Hepatocyte (in vitro differentiated cells): ENCODE measurements at regions not wholly inside any gene's neighbourhood (a gene's known extent, or its start where the extent isn't known, plus 50 kb on each side); places are given as distances from the start of the nearest gene placed in this dataset.

Experiments used
- DNase-seq: peaks from one replicate; pipeline ENCODE4 v3.0.0-alpha.2; 2016; ENCODE audit warnings: low spot score
- H2AFZ ChIP-seq: fragments of 200-600 bp; sonication (generic); 2 replicates; pipeline ENCODE4 v1.6.0; 2016; ENCODE audit warnings: antibody characterized with exemption, mild to moderate bottlenecking
- H3K27ac ChIP-seq: fragments of 200-600 bp; sonication (generic); 2 replicates; pipeline ENCODE4 v1.5.1; 2016; ENCODE audit warnings: mild to moderate bottlenecking
- H3K27me3 ChIP-seq: fragments of 200-600 bp; sonication (generic); 2 replicates; pipeline ENCODE4 v1.6.1; 2016
- H3K36me3 ChIP-seq: fragments of 200-600 bp; sonication (generic); replicated peaks from 2 replicates; pipeline ENCODE4 v1.5.1; 2016; ENCODE audit warnings: low read depth; ENCODE audit not compliant: insufficient read depth
- H3K4me1 ChIP-seq: fragments of 200-600 bp; sonication (generic); 2 replicates; pipeline ENCODE4 v1.5.1; 2016; ENCODE audit warnings: mild to moderate bottlenecking, moderate library complexity; ENCODE audit not compliant: insufficient read depth
- H3K4me2 ChIP-seq: fragments of 200-600 bp; sonication (generic); 2 replicates; pipeline ENCODE4 v1.6.0; 2016
- H3K4me3 ChIP-seq: fragments of 200-600 bp; sonication (generic); 2 replicates; pipeline ENCODE4 v1.5.1; 2016; ENCODE audit warnings: mild to moderate bottlenecking
- H3K79me2 ChIP-seq: fragments of 200-600 bp; sonication (generic); 2 replicates; pipeline ENCODE4 v1.6.0; 2017; ENCODE audit warnings: mild to moderate bottlenecking
- H3K9me2 ChIP-seq: fragments of 200-600 bp; sonication (generic); replicated peaks from 2 replicates; pipeline ENCODE4 v1.6.0; 2017; ENCODE audit warnings: mild to moderate bottlenecking; ENCODE audit not compliant: insufficient read depth
- H3K9me3 ChIP-seq: fragments of 200-600 bp; sonication (generic); 2 replicates; pipeline ENCODE4 v1.5.1; 2016; ENCODE audit warnings: low read depth, mild to moderate bottlenecking
- H4K20me1 ChIP-seq: fragments of 200-600 bp; sonication (generic); 2 replicates; pipeline ENCODE4 v1.6.0; 2016; ENCODE audit warnings: mild to moderate bottlenecking; ENCODE audit not compliant: insufficient read depth, poor library complexity, severe bottlenecking
- CTCF ChIP-seq: fragments of 200-600 bp; sonication (generic); IDR thresholded peaks from 2 replicates; pipeline ENCODE4 v1.5.1; 2016; ENCODE audit warnings: antibody characterized with exemption, mild to moderate bottlenecking; ENCODE audit not compliant: poor library complexity
- EZH2 ChIP-seq: fragments of 200-600 bp; sonication (generic); IDR thresholded peaks from 2 replicates; pipeline ENCODE4 v1.6.1; 2016; ENCODE audit warnings: antibody characterized with exemption, mild to moderate bottlenecking, borderline replicate concordance
- EZH2phosphoT487 ChIP-seq: fragments of 200-600 bp; sonication (generic); IDR thresholded peaks from one replicate; pipeline ENCODE4 v1.6.1; 2018; ENCODE audit warnings: antibody characterized with exemption, mild to moderate bottlenecking, low read depth, moderate library complexity; ENCODE audit not compliant: unreplicated experiment, severe bottlenecking
- WGBS: methylation state at CpG from one replicate; pipeline ENCODE4 v1.1.6; 2016; ENCODE audit warnings: low lambda C conversion rate; ENCODE audit errors: missing lambda C conversion rate; 5-methylcytosine and 5-hydroxymethylcytosine counted together

- no peaks in the 10 kb centered on the region for H3K27me3 ChIP-seq
- DNase-seq: no peak
- H3K9me2 ChIP-seq: no peaks in the 10 kb centered on the region
- TF ChIP-seq EZH2phosphoT487 (no peak), CTCF (no peak), EZH2 (no peak)
- H3K36me3 ChIP-seq: no peaks in the 10 kb centered on the region
- WGBS: 87% methylated on average over 3 of the region's 3 CpGs
- no peaks in the 10 kb centered on the region for H4K20me1 ChIP-seq
- no peaks in the 10 kb centered on the region for H3K79me2 ChIP-seq
- no peaks in the 10 kb centered on the region for H3K9me3 ChIP-seq
- H3K4me2 ChIP-seq: no peak overlapping the region
- no peak overlapping the region for H3K4me3 ChIP-seq
- no peak overlapping the region for H2AFZ ChIP-seq
- no peak overlapping the region for H3K27ac ChIP-seq
- no peaks in the 10 kb centered on the region for H3K4me1 ChIP-seq
Observed at GRCh38 chr9:109683521-109683920, 96.5 kb upstream of the PALM2AKAP2 start.

- Histone ChIP-seq H3K4me1 (no peaks in the 10 kb centered on the region), H4K20me1 (no peaks in the 10 kb centered on the region), H3K79me2 (no peaks in the 10 kb centered on the region), H3K4me2 (no peak overlapping the region), H2AFZ (no peak overlapping the region), H3K27ac (no peak overlapping the region), H3K36me3 (no peaks in the 10 kb centered on the region), H3K27me3 (no peaks in the 10 kb centered on the region), H3K9me3 (no peaks in the 10 kb centered on the region), H3K9me2 (no peaks in the 10 kb centered on the region), H3K4me3 (no peak overlapping the region)
- TF ChIP-seq CTCF (no peak), EZH2phosphoT487 (no peak), EZH2 (no peak)
- 79% methylated on average over 3 of the region's 3 CpGs for WGBS
- DNase-seq: no peak
Observed at GRCh38 chr9:109689701-109690100, 90.3 kb upstream of the PALM2AKAP2 start.

DNA sequence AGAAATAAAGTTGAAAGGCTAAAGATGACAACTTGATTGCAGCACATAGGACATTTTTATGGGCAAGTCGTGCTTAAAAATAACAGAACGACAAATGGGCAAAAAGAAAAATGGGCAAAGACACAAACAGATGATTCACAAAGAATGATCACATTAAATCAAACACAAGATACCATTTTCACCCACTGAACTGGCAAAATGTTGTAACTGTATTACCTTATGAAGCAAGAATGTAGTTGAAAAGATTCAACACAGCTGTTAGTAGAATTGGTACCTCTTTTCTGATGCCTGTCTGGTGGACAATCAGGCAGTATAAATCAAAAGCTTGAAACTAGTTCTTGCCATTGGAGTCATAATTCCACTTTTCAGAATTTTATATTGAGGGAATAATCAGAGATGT, 81.0 kb upstream of the PALM2AKAP2 start:
- 83% methylated on average over 2 of the region's 2 CpGs for WGBS
- Histone ChIP-seq H3K36me3 (no peaks in the 10 kb centered on the region), H3K79me2 (no peaks in the 10 kb centered on the region), H4K20me1 (no peaks in the 10 kb centered on the region), H3K27ac (no peak overlapping the region), H3K27me3 (no peaks in the 10 kb centered on the region), H3K9me3 (no peaks in the 10 kb centered on the region), H3K9me2 (no peaks in the 10 kb centered on the region), H3K4me1 (no peaks in the 10 kb centered on the region), H2AFZ (no peak overlapping the region), H3K4me2 (no peak overlapping the region), H3K4me3 (no peak overlapping the region)
- TF ChIP-seq EZH2 (no peak), CTCF (no peak), EZH2phosphoT487 (no peak)
- DNase-seq: no peak

GRCh38 chr9:109704546-109704945, 75.5 kb upstream of the PALM2AKAP2 start:
- H4K20me1 ChIP-seq: no peaks in the 10 kb centered on the region
- H3K4me3 ChIP-seq: no peak overlapping the region
- no peak overlapping the region for H2AFZ ChIP-seq
- WGBS: 80% methylated on average over 2 of the region's 2 CpGs
- TF ChIP-seq EZH2: no peak
- TF ChIP-seq CTCF: no peak
- TF ChIP-seq EZH2phosphoT487: no peak
- no peaks in the 10 kb centered on the region for H3K4me1 ChIP-seq
- DNase-seq: no peak
- no peak overlapping the region for H3K4me2 ChIP-seq
- no peaks in the 10 kb centered on the region for H3K27me3 ChIP-seq
- no peaks in the 10 kb centered on the region for H3K9me2 ChIP-seq
- H3K79me2 ChIP-seq: no peaks in the 10 kb centered on the region
- H3K36me3 ChIP-seq: no peaks in the 10 kb centered on the region
- no peak overlapping the region for H3K27ac ChIP-seq
- no peaks in the 10 kb centered on the region for H3K9me3 ChIP-seq
